SH-SY5Y (cell line): ENCODE measurements at regions not wholly inside any gene's neighbourhood (a gene's known extent, or its start where the extent isn't known, plus 50 kb on each side); places are given as distances from the start of the nearest gene placed in this dataset.

Experiments
- GATA2 ChIP-seq: IDR thresholded peaks from 2 replicates; pipeline ENCODE4 v1.6.1; 2011; ENCODE audit warnings: mild to moderate bottlenecking, low read depth, low read length
- GATA3 ChIP-seq: IDR thresholded peaks from 2 replicates; pipeline ENCODE4 v1.6.1; 2011; ENCODE audit warnings: low read depth, mild to moderate bottlenecking, low read length, moderate library complexity

DNA sequence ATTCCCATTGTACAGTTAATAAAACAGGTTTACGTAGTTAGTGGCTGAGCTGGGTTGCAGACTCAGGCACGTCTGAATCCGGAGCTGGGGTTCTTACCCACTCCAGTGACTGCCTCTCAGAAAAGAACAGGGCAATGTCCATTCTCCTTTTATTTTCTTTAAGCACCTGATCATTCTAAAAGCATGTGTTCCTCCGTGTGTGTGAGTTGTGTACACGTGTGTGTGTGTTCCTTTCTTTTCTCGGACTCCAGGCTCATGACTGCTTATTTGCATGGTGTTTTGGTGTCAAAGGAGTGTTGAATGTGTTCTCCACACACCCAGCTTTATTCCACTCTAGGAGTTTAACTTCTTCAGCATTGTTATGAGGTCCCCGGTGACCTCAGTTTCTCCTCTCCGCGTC, 260.1 kb downstream of the SNX10 start:
- TF ChIP-seq GATA2 (no peak), GATA3 (no peak)
